ENCODE measurements at regions not wholly inside any gene's neighbourhood (a gene's known extent, or its start where the extent isn't known, plus 50 kb on each side); places are given as distances from the start of the nearest gene placed in this dataset.
"Not testable (repeated sequence)": the region's sequence is repeated elsewhere in the genome, so short reads cannot be mapped to it uniquely, and the experiment has no call there.

- CTCF ChIA-PET = no interaction called here
Measured at GRCh38 chr5:164137095-164137494, 631.7 kb downstream of the MAT2B start.

DNA sequence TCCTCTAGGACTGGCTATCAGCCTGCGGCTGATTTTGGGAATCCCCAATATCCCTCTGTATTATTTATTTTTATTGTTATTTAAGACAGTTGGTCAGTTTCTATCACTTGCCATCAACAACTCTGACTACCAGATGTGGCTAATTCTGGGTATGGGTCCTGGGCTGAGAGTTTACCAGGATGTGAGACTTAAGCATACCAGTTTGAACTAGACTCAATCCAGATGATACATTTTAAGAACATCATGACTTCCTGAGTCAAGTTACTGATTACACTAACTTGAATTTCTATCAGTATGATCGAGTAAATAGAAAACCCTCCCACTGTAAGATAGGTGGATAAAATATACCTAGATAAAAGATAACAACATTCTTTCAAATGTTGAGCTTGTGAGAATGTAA, 634.0 kb downstream of the MAT2B start:
- no peak for DNase-seq (ENCODE audit: extremely low spot score)
- ChIA-PET POLR2A (no interaction called here), CTCF (no interaction called here)
- TF ChIP-seq, protein P1, sequence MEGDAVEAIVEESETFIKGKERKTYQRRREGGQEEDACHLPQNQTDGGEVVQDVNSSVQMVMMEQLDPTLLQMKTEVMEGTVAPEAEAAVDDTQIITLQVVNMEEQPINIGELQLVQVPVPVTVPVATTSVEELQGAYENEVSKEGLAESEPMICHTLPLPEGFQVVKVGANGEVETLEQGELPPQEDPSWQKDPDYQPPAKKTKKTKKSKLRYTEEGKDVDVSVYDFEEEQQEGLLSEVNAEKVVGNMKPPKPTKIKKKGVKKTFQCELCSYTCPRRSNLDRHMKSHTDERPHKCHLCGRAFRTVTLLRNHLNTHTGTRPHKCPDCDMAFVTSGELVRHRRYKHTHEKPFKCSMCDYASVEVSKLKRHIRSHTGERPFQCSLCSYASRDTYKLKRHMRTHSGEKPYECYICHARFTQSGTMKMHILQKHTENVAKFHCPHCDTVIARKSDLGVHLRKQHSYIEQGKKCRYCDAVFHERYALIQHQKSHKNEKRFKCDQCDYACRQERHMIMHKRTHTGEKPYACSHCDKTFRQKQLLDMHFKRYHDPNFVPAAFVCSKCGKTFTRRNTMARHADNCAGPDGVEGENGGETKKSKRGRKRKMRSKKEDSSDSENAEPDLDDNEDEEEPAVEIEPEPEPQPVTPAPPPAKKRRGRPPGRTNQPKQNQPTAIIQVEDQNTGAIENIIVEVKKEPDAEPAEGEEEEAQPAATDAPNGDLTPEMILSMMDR (IDR thresholded peaks at IDR 0.05; ENCODE audit: control extremely low read depth, extremely low read depth, low read depth, missing control alignments) = no peak

More at GRCh38 chr5:164137095-164137494, 631.7 kb downstream of the MAT2B start:
- TF ChIP-seq, protein P1 (IDR thresholded peaks at IDR 0.05; ENCODE audit: control extremely low read depth, extremely low read depth, low read depth, missing control alignments) = no peak
- POLR2A ChIA-PET = no interaction called here
- DNase-seq (ENCODE audit: extremely low spot score) = no peak

GRCh38 chr5:164145458-164145857, 640.0 kb downstream of the MAT2B start:
- TF ChIP-seq, protein P1 (IDR thresholded peaks at IDR 0.05; ENCODE audit: control extremely low read depth, extremely low read depth, low read depth, missing control alignments) = no peak
- CTCF ChIA-PET = no interaction called here
- no peak for DNase-seq (ENCODE audit: extremely low spot score)
- POLR2A ChIA-PET = no interaction called here

GRCh38 chr5:164146223-164146622, 640.8 kb downstream of the MAT2B start:
- TF ChIP-seq, protein P1 (IDR thresholded peaks at IDR 0.05; ENCODE audit: control extremely low read depth, extremely low read depth, low read depth, missing control alignments) = no peak
- CTCF ChIA-PET = no interaction called here
- POLR2A ChIA-PET = no interaction called here
- no peak for DNase-seq (ENCODE audit: extremely low spot score)

DNA sequence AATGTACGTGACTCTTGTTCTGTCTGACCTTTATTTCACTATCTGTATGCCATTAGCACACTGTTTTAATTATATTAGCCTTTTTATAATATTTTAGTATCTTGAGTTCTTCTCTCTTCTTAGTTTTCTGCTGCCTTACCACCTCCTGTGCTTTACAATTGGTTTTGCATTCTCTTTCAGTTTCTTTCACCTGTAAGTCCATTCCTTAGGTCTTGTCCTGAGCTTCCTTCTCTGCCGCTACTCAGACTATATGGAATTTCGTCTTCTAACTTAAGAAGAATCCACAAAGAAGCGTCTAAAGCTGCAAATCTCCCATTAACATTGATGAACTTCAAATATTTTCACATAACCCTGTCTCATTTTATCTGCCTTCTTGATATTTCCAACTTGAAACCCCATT, 642.9 kb downstream of the MAT2B start:
- TF ChIP-seq, protein P1 (IDR thresholded peaks at IDR 0.05; ENCODE audit: control extremely low read depth, extremely low read depth, low read depth, missing control alignments) = no peak
- ChIA-PET POLR2A (no interaction called here), CTCF (interaction anchor here (1.1 kb wide), 1 partner anchor 14 kb away, joined by 3 read pairs; no protein-coding TSS in a partner anchor)
- DNase-seq (ENCODE audit: extremely low spot score) = no peak

- POLR2A ChIA-PET; DNase-seq (ENCODE audit: extremely low spot score); CTCF ChIA-PET: not testable (repeated sequence)
Measured at GRCh38 chr5:164152539-164152938, 647.1 kb downstream of the MAT2B start.

GRCh38 chr5:164153469-164154172, 648.2 kb downstream of the MAT2B start:
- POLR2A ChIA-PET = no interaction called here
- CTCF ChIA-PET = interaction anchor here (1.1 kb wide), 1 partner anchor 9 kb away, joined by 4 read pairs; no protein-coding TSS in a partner anchor
- no peak for DNase-seq (ENCODE audit: extremely low spot score)
- TF ChIP-seq, protein P1 (IDR thresholded peaks at IDR 0.05; ENCODE audit: control extremely low read depth, extremely low read depth, low read depth, missing control alignments) = no peak

Data from GM10248 (cell line).